Iris pigment epithelial cell (primary cell): ENCODE measurements at regions not wholly inside any gene's neighbourhood (a gene's known extent, or its start where the extent isn't known, plus 50 kb on each side); places are given as distances from the start of the nearest gene placed in this dataset.

Source experiments
- DNase-seq: peaks from one replicate; pipeline ENCODE4 v3.0.0-alpha.2; 2011; ENCODE audit warnings: low read depth

- no peak for DNase-seq
These were observed 144.8 kb downstream of the BACH1 start for GRCh38 chr21:29443411-29444010.

GRCh38 chr21:29448766-29449165, 150.0 kb downstream of the BACH1 start:
- DNase-seq: no peak

GRCh38 chr21:29449306-29449950, 150.7 kb downstream of the BACH1 start:
- DNase-seq: peak; percentile 27

- DNase-seq: no peak
These were observed 151.3 kb downstream of the BACH1 start for GRCh38 chr21:29450058-29450457.

- no peak for DNase-seq
These were observed 154.8 kb downstream of the BACH1 start for GRCh38 chr21:29453511-29453910.

- DNase-seq: no peak
These were observed 155.5 kb downstream of the BACH1 start for GRCh38 chr21:29454179-29454578.

GRCh38 chr21:29462479-29462878, 163.8 kb downstream of the BACH1 start:
- DNase-seq: no peak

- DNase-seq: peak; percentile 9
These were observed 166.8 kb downstream of the BACH1 start for GRCh38 chr21:29465546-29465945.

GRCh38 chr21:29466532-29466931, 167.8 kb downstream of the BACH1 start:
- DNase-seq: no peak

- peak; percentile 19 for DNase-seq
These were observed 171.7 kb downstream of the BACH1 start for GRCh38 chr21:29470397-29470796.

GRCh38 chr21:29473808-29474207, 175.1 kb downstream of the BACH1 start:
- no peak for DNase-seq

- DNase-seq: no peak
These were observed 176.6 kb downstream of the BACH1 start for GRCh38 chr21:29475329-29475728.

- DNase-seq: no peak
These were observed 178.6 kb downstream of the BACH1 start for GRCh38 chr21:29477347-29477746.

- peak; percentile 64 for DNase-seq
These were observed 179.2 kb downstream of the BACH1 start for GRCh38 chr21:29477941-29478340.

- DNase-seq: no peak
These were observed 182.4 kb downstream of the BACH1 start for GRCh38 chr21:29481081-29481480.

GRCh38 chr21:29481641-29482040, 182.9 kb downstream of the BACH1 start:
- peak; percentile 49 for DNase-seq

- DNase-seq: no peak
These were observed 187.6 kb downstream of the BACH1 start for GRCh38 chr21:29486306-29486807.
